DND-41 (cell line): ENCODE measurements at regions not wholly inside any gene's neighbourhood (a gene's known extent, or its start where the extent isn't known, plus 50 kb on each side); places are given as distances from the start of the nearest gene placed in this dataset.
A peak's percentile ranks its signal among the peaks of the same experiment; 100 is the strongest.

Source experiments
- ATAC-seq: fragments of 200-7000 bp; cut with Tn5 transposase; 3 replicates; pipeline ENCODE4 v1.9.1; 2021; ENCODE audit warnings: low read depth; ENCODE audit not compliant: insufficient read depth
- DNase-seq: peaks from one replicate; pipeline ENCODE4 v3.0.0-alpha.2; 2020
- H2AFZ ChIP-seq: 2 replicates; pipeline ENCODE4 v1.6.0; 2012; ENCODE audit warnings: low read depth, low read length
- H3K27ac ChIP-seq: 2 replicates; pipeline ENCODE4 v1.5.1; 2012; ENCODE audit warnings: low read length, inconsistent platforms
- H3K27me3 ChIP-seq: fragments of 200-600 bp; sonication (generic); 2 replicates; pipeline ENCODE4 v1.6.0; 2012; ENCODE audit warnings: low read length, mild to moderate bottlenecking, inconsistent platforms; ENCODE audit not compliant: insufficient read depth, poor library complexity
- H3K36me3 ChIP-seq: 2 replicates; pipeline ENCODE4 v1.5.1; 2012; ENCODE audit warnings: low read length, inconsistent platforms; ENCODE audit not compliant: insufficient read depth
- H3K4me1 ChIP-seq: 2 replicates; pipeline ENCODE4 v1.5.1; 2012; ENCODE audit warnings: mild to moderate bottlenecking, low read length; ENCODE audit not compliant: insufficient read depth
- H3K4me2 ChIP-seq: 2 replicates; pipeline ENCODE4 v1.6.0; 2012; ENCODE audit warnings: mild to moderate bottlenecking, moderate library complexity, low read length, inconsistent platforms; ENCODE audit not compliant: insufficient read depth
- H3K4me3 ChIP-seq, 2 experiments: fragments of 200-600 bp in 1 of 2; shearing (Covaris generic) in 1 of 2; 2 replicates each; pipeline ENCODE4 v1.5.1; 2012 to 2016; ENCODE audit warnings: inconsistent platforms in 2 of 2, low read length in 2 of 2, mild to moderate bottlenecking in 2 of 2, low read depth in 1 of 2, moderate library complexity in 1 of 2
- H3K79me2 ChIP-seq: 2 replicates; pipeline ENCODE4 v1.6.0; 2012; ENCODE audit warnings: low read length, inconsistent platforms; ENCODE audit not compliant: insufficient read depth
- H3K9ac ChIP-seq: 2 replicates; pipeline ENCODE4 v1.6.0; 2012; ENCODE audit warnings: low read depth, mild to moderate bottlenecking, inconsistent platforms, low read length, moderate library complexity
- H3K9me3 ChIP-seq: 2 replicates; pipeline ENCODE4 v1.5.1; 2012; ENCODE audit warnings: low read length, moderate library complexity, mild to moderate bottlenecking, inconsistent platforms; ENCODE audit not compliant: insufficient read depth, severe bottlenecking
- H4K20me1 ChIP-seq: 2 replicates; pipeline ENCODE4 v1.6.0; 2012; ENCODE audit warnings: low read length; ENCODE audit not compliant: insufficient read depth
- EZH2 ChIP-seq: IDR thresholded peaks from 3 replicates; pipeline ENCODE4 v1.6.1; 2012; ENCODE audit warnings: borderline replicate concordance, low read depth, mild to moderate bottlenecking, moderate library complexity, low read length, inconsistent platforms; ENCODE audit not compliant: severe bottlenecking
- TF ChIP-seq, protein P1 (sequence below): IDR thresholded peaks from 2 replicates; pipeline ENCODE4 v1.5.1; 2012; ENCODE audit warnings: borderline replicate concordance, low read length, moderate library complexity, mild to moderate bottlenecking; ENCODE audit not compliant: poor library complexity, severe bottlenecking; ENCODE audit errors: extremely low read depth

DNA sequence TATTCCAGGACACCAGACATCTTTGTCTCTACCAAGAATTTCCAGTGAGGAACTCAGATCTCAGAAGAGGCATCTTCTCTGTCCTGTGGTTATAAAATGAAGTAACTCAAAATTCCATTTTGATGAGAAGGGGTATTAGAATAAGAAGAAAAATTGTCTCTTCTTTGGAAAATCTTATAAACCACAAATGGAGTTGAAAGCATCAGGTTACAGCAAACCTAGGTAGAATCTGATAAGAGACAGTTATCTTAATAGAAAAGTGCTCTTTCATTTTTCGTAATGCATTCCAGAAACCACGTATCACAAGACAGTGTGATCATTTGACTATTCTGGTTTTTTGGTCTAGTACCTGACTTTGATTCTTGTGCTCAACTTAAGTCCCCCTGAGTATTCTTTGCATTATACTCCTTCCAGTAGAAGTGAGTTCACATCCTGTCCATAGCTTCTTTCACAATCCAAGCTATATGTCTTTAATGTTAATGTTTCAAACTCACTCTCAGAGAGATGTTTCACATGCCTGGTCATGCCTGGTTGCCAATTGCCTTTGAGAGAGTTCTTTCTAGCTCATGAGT lies 120.9 kb upstream of the PRDX6 start:
- Histone ChIP-seq H3K27ac (no peak overlapping the region), H3K27me3 (no peaks in the 10 kb centered on the region), H2AFZ (no peak overlapping the region), H3K36me3 (no peaks in the 10 kb centered on the region), H3K9me3 (peaks cover 17% of the 10 kb centered on the region), H4K20me1 (no peaks in the 10 kb centered on the region), H3K4me3 (no peak overlapping the region), H3K9ac (no peak overlapping the region), H3K4me2 (no peak overlapping the region), H3K4me1 (peaks cover 4% of the 10 kb centered on the region; the same call in 1 of the 2 replicates), H3K79me2 (no peaks in the 10 kb centered on the region)
- TF ChIP-seq, protein P1, sequence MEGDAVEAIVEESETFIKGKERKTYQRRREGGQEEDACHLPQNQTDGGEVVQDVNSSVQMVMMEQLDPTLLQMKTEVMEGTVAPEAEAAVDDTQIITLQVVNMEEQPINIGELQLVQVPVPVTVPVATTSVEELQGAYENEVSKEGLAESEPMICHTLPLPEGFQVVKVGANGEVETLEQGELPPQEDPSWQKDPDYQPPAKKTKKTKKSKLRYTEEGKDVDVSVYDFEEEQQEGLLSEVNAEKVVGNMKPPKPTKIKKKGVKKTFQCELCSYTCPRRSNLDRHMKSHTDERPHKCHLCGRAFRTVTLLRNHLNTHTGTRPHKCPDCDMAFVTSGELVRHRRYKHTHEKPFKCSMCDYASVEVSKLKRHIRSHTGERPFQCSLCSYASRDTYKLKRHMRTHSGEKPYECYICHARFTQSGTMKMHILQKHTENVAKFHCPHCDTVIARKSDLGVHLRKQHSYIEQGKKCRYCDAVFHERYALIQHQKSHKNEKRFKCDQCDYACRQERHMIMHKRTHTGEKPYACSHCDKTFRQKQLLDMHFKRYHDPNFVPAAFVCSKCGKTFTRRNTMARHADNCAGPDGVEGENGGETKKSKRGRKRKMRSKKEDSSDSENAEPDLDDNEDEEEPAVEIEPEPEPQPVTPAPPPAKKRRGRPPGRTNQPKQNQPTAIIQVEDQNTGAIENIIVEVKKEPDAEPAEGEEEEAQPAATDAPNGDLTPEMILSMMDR, result no peak
- TF ChIP-seq EZH2, result no peak
- ATAC-seq, result peak; percentile 37; the same call in 1 of the 3 replicates
- DNase-seq, result no peak

DNA sequence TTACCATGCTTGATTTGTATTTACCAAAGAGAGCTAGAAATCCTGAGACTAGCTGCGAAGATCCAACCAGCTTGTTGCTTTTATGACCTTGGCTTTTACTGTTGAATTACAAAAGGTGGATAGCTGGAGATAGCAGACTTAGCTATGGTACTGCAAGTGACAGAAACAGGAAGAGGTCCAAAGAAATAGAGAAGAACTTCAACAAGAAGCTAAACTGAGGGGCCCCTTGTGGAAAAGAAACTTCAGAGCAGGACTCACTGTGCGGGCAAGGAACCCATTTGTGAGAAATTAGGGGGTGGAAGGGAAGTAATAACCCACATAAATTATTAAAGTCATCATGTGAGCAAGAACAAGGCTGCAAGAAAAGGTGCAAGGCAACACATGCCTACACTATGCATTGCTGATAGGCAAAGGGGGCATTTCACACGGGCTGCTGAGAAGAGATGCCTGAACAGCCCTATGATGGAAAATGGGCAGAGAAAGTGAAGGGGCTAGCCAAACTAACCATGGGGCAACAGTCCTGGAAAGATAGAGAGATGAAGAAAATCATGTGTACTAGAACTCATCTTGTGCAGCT lies 116.6 kb upstream of the PRDX6 start:
- H3K4me2 ChIP-seq, result no peak overlapping the region
- H3K9me3 ChIP-seq, result no peaks in the 10 kb centered on the region
- DNase-seq (no peak), ATAC-seq (peak; percentile 39; the same call in 1 of the 3 replicates)
- peaks cover 4% of the 10 kb centered on the region; the same call in 1 of the 2 replicates for H3K4me1 ChIP-seq
- no peak overlapping the region for H3K27ac ChIP-seq
- no peak overlapping the region for H3K4me3 ChIP-seq
- H3K27me3 ChIP-seq, result no peaks in the 10 kb centered on the region
- H3K79me2 ChIP-seq, result no peaks in the 10 kb centered on the region
- H4K20me1 ChIP-seq, result no peaks in the 10 kb centered on the region
- TF ChIP-seq, protein P1, result no peak
- TF ChIP-seq EZH2, result no peak
- H3K9ac ChIP-seq, result no peak overlapping the region
- H2AFZ ChIP-seq, result no peak overlapping the region
- no peaks in the 10 kb centered on the region for H3K36me3 ChIP-seq

DNA sequence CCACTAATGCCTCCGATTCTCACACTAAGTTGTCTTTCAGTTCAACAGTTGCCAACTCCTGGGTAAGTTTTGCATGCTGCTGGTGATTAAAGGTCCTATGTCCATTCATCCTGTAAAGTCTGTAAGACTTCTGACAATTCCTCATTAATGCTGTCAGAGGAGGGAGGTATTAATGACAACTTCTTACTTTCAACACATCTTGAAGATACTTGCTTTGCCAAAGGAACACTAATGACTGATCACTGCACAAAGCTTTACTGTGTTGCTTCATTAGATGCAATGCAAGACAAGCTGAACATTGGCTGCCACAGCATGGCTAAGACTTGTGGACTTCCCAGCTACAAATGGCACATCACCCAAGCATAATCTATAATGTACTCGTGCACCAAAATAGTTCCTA lies 114.6 kb upstream of the PRDX6 start:
- Histone ChIP-seq H2AFZ (no peak overlapping the region), H3K9me3 (no peaks in the 10 kb centered on the region), H3K9ac (no peak overlapping the region), H3K27me3 (no peaks in the 10 kb centered on the region), H3K4me1 (no peaks in the 10 kb centered on the region), H3K36me3 (no peaks in the 10 kb centered on the region), H3K4me2 (no peak overlapping the region), H3K4me3 (no peak overlapping the region), H3K79me2 (no peaks in the 10 kb centered on the region), H3K27ac (no peak overlapping the region), H4K20me1 (no peaks in the 10 kb centered on the region)
- ATAC-seq (no peak), DNase-seq (no peak)
- TF ChIP-seq, protein P1, result no peak
- no peak for TF ChIP-seq EZH2
